CD4-positive, alpha-beta T cell (primary cell): ENCODE measurements at regions not wholly inside any gene's neighbourhood (a gene's known extent, or its start where the extent isn't known, plus 50 kb on each side); places are given as distances from the start of the nearest gene placed in this dataset.

ENCODE experiments used
- ATAC-seq: fragments of 200-7000 bp; cut with Tn5 transposase; one replicate; pipeline ENCODE4 v1.10.0; 2022; ENCODE audit warnings: mild to moderate bottlenecking; ENCODE audit not compliant: poor library complexity
- CTCF ChIA-PET: fragments of 350-600 bp; sonication (Branson Sonifier 250); formaldehyde crosslinking; loops from one replicate; lab custom pipeline; 2021; ENCODE audit warnings: antibody characterized with exemption, inconsistent platforms; lab: Charles Lee
- POLR2A ChIA-PET: fragments of 350-600 bp; sonication (Branson Sonifier 250); formaldehyde crosslinking; loops from one replicate; lab custom pipeline; 2021; ENCODE audit warnings: antibody characterized with exemption, inconsistent platforms; lab: Charles Lee
- DNase-seq, 14 experiments: peaks; one replicate each; pipeline ENCODE4 v3.0.0-alpha.2; 2013 to 2020; ENCODE audit warnings: mixed read lengths in 2 of 14
- H3K27ac ChIP-seq, 2 donors: one replicate each; pipeline versions ENCODE4 v1.5.1 to v1.7.0; 2013; ENCODE audit warnings: low read length in 2 of 2, low read depth in 1 of 2, mild to moderate bottlenecking in 1 of 2
- H3K27me3 ChIP-seq, 2 experiments: 1 replicate in 1 of 2; 2 replicates in 1 of 2; pipeline versions ENCODE4 v1.6.1 to v1.7.0; 2013; ENCODE audit warnings: low read length in 2 of 2, control low read depth in 1 of 2, mild to moderate bottlenecking in 1 of 2, moderate library complexity in 1 of 2; ENCODE audit not compliant: insufficient read depth in 2 of 2, control insufficient read depth in 1 of 2
- H3K36me3 ChIP-seq: one replicate; pipeline ENCODE4 v1.6.1; 2013; ENCODE audit warnings: low read length, control low read depth; ENCODE audit not compliant: insufficient read depth
- H3K4me1 ChIP-seq: one replicate; pipeline ENCODE4 v1.6.1; 2013; ENCODE audit warnings: low read length, control low read depth; ENCODE audit not compliant: insufficient read depth
- H3K4me3 ChIP-seq: one replicate; pipeline ENCODE4 v1.5.1; 2013; ENCODE audit warnings: mild to moderate bottlenecking, low read length, moderate library complexity
- H3K9me3 ChIP-seq, 2 experiments: 1 replicate in 1 of 2; 2 replicates in 1 of 2; pipeline versions ENCODE4 v1.6.1 to v1.7.0; 2013; ENCODE audit warnings: low read length in 2 of 2, mild to moderate bottlenecking in 2 of 2, control low read depth in 1 of 2, moderate library complexity in 1 of 2; ENCODE audit not compliant: control insufficient read depth in 1 of 2, insufficient read depth in 1 of 2
- H3K27ac Mint-ChIP-seq: one replicate; pipeline ENCODE4 v1.8.0; 2020; ENCODE audit warnings: mixed read lengths
- H3K27me3 Mint-ChIP-seq: one replicate; pipeline ENCODE4 v1.8.0; 2021; ENCODE audit warnings: mixed read lengths
- H3K36me3 Mint-ChIP-seq: one replicate; pipeline ENCODE4 v1.8.0; 2021; ENCODE audit warnings: low read depth, mixed read lengths
- H3K4me1 Mint-ChIP-seq: one replicate; pipeline ENCODE4 v1.8.0; 2021; ENCODE audit warnings: low read depth, mixed read lengths
- H3K4me3 Mint-ChIP-seq: one replicate; pipeline ENCODE4 v1.8.0; 2020; ENCODE audit warnings: mild to moderate bottlenecking, mixed read lengths
- H3K9me3 Mint-ChIP-seq: one replicate; pipeline ENCODE4 v1.8.0; 2020; ENCODE audit warnings: mixed read lengths
- CTCF ChIP-seq: fragments of 200-600 bp; IDR thresholded peaks from one replicate; pipeline ENCODE4 v1.8.0; 2022; ENCODE audit warnings: antibody characterized with exemption, mild to moderate bottlenecking
- intact Hi-C, 2 experiments: fragments of 100-400 bp; cut with DNase I in 1 of 2; cut with micrococcal nuclease in 1 of 2; formaldehyde crosslinking; loops; one replicate each; pipeline versions ENCODE4 v1.15.1 to v1.9.0; 2023 to 2025; cut with DNase I, micrococcal nuclease

DNA sequence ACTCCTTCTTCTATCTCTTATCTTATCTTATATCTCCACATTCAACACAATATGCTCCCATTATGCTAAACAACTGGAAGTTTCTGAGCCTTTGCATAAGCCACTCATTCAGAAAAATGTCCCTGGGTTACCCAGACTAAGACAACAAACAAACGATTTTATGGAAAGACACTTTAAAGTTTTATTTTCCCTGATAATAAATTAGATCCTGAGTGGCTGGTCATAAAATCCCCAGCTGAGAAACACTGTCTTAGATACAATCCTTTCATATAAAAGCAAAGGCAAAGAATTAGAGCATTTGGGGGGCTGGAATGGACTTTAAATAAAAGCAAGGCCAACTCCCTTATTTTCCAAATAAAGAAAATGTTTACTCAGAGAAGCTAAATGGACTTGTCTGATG is 322.3 kb downstream of the GBE1 start:
- Mint-ChIP-seq H3K4me1 (no peaks in the 10 kb centered on the region), H3K9me3 (no peaks in the 10 kb centered on the region), H3K27ac (no peak overlapping the region), H3K36me3 (no peaks in the 10 kb centered on the region), H3K27me3 (no peaks in the 10 kb centered on the region), H3K4me3 (no peak overlapping the region)
- ATAC-seq = no peak
- no peak for TF ChIP-seq CTCF
- Histone ChIP-seq H3K27me3 (no peaks in the 10 kb centered on the region), H3K4me3 (no peak overlapping the region), H3K4me1 (no peaks in the 10 kb centered on the region), H3K36me3 (no peaks in the 10 kb centered on the region), H3K9me3 (no peaks in the 10 kb centered on the region), H3K27ac (no peak overlapping the region)
- POLR2A ChIA-PET = no interaction called here
- no peak for DNase-seq
- intact Hi-C loops = no loop called here
- CTCF ChIA-PET = no interaction called here

- Histone ChIP-seq H3K4me1 (no peaks in the 10 kb centered on the region), H3K27me3 (no peaks in the 10 kb centered on the region), H3K4me3 (no peak overlapping the region), H3K9me3 (no peaks in the 10 kb centered on the region), H3K36me3 (no peaks in the 10 kb centered on the region), H3K27ac (no peak overlapping the region)
- no peaks in the 10 kb centered on the region for H3K4me1 Mint-ChIP-seq
- ChIA-PET POLR2A (no interaction called here), CTCF (no interaction called here)
- DNase-seq (no peak), ATAC-seq (no peak)
- H3K36me3 Mint-ChIP-seq = no peaks in the 10 kb centered on the region
- intact Hi-C loops = no loop called here
- H3K9me3 Mint-ChIP-seq = no peaks in the 10 kb centered on the region
- no peak overlapping the region for H3K4me3 Mint-ChIP-seq
- no peaks in the 10 kb centered on the region for H3K27me3 Mint-ChIP-seq
- no peak overlapping the region for H3K27ac Mint-ChIP-seq
- no peak for TF ChIP-seq CTCF
Measured at GRCh38 chr3:81437683-81438082, 323.8 kb downstream of the GBE1 start.

DNA sequence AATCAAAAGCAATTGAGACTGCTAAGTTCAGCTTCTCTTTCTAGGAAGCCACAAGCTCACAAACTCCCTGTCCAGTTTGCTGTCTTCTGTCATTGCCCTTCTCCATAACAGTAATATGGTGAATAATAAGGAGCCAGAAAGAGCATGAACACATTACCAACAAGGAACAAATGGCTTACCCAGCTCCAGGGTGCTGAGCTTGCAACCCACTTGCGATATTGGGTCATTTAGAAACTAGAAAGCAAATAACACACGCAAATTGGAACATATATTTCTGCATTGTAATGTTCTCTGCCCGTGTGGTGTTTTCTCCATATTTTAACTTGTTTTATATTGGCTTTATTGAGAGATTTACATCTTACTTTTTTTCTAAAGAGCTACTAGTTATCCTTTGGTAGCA is 325.3 kb downstream of the GBE1 start:
- H3K27me3 ChIP-seq = no peaks in the 10 kb centered on the region
- ChIA-PET POLR2A (no interaction called here), CTCF (no interaction called here)
- H3K36me3 Mint-ChIP-seq = no peaks in the 10 kb centered on the region
- H3K27me3 Mint-ChIP-seq = no peaks in the 10 kb centered on the region
- intact Hi-C loops = no loop called here
- no peak overlapping the region for H3K27ac Mint-ChIP-seq
- no peak overlapping the region for H3K4me3 ChIP-seq
- no peaks in the 10 kb centered on the region for H3K4me1 ChIP-seq
- no peak for TF ChIP-seq CTCF
- H3K9me3 Mint-ChIP-seq = peaks cover 2% of the 10 kb centered on the region
- DNase-seq = no peak
- ATAC-seq = no peak
- no peaks in the 10 kb centered on the region for H3K4me1 Mint-ChIP-seq
- H3K27ac ChIP-seq = no peak overlapping the region
- no peaks in the 10 kb centered on the region for H3K36me3 ChIP-seq
- no peaks in the 10 kb centered on the region for H3K9me3 ChIP-seq
- no peak overlapping the region for H3K4me3 Mint-ChIP-seq
